Activated T-helper 17 cell treated with anti-CD3 and anti-CD28 coated beads, Interleukin-2, amount 50 U/mL, for 72 hours (primary cell): ENCODE measurements at regions not wholly inside any gene's neighbourhood (a gene's known extent, or its start where the extent isn't known, plus 50 kb on each side); places are given as distances from the start of the nearest gene placed in this dataset.

Experiments
- ATAC-seq: fragments of 150-1000 bp; cut with Tn5 transposase; replicated peaks from 2 replicates; pipeline ENCODE4 v1.10.0; 2021; ENCODE audit warnings: mild to moderate bottlenecking, moderate library complexity
- H3K27ac Mint-ChIP-seq: one replicate; pipeline ENCODE4 v1.8.0; 2022; ENCODE audit warnings: mixed read lengths
- H3K27me3 Mint-ChIP-seq: one replicate; pipeline ENCODE4 v1.8.0; 2022; ENCODE audit warnings: mixed read lengths
- H3K36me3 Mint-ChIP-seq: one replicate; pipeline ENCODE4 v1.8.0; 2022; ENCODE audit warnings: low read depth, mild to moderate bottlenecking, mixed read lengths
- H3K4me1 Mint-ChIP-seq: one replicate; pipeline ENCODE4 v1.8.0; 2022; ENCODE audit warnings: mixed read lengths
- H3K4me3 Mint-ChIP-seq: one replicate; pipeline ENCODE4 v1.8.0; 2022; ENCODE audit warnings: mild to moderate bottlenecking, mixed read lengths
- H3K9me3 Mint-ChIP-seq: one replicate; pipeline ENCODE4 v1.8.0; 2022; ENCODE audit warnings: mixed read lengths

- no peaks in the 10 kb centered on the region for H3K4me1 Mint-ChIP-seq
- no peak overlapping the region for H3K27ac Mint-ChIP-seq
- no peak overlapping the region for H3K4me3 Mint-ChIP-seq
- no peaks in the 10 kb centered on the region for H3K9me3 Mint-ChIP-seq
- no peaks in the 10 kb centered on the region for H3K36me3 Mint-ChIP-seq
- ATAC-seq, result no peak
- H3K27me3 Mint-ChIP-seq, result no peaks in the 10 kb centered on the region
These were observed 416.4 kb downstream of the TLE4 start for GRCh38 chr9:79988126-79988525.

- no peak overlapping the region for H3K27ac Mint-ChIP-seq
- no peak overlapping the region for H3K4me3 Mint-ChIP-seq
- ATAC-seq, result no peak
- peaks cover 7% of the 10 kb centered on the region for H3K27me3 Mint-ChIP-seq
- no peaks in the 10 kb centered on the region for H3K4me1 Mint-ChIP-seq
- no peaks in the 10 kb centered on the region for H3K36me3 Mint-ChIP-seq
- peaks cover 3% of the 10 kb centered on the region for H3K9me3 Mint-ChIP-seq
These were observed 414.7 kb downstream of the TLE4 start for GRCh38 chr9:79986437-79986836.

- no peak overlapping the region for H3K4me3 Mint-ChIP-seq
- H3K4me1 Mint-ChIP-seq, result no peaks in the 10 kb centered on the region
- H3K27me3 Mint-ChIP-seq, result peaks cover 11% of the 10 kb centered on the region
- no peaks in the 10 kb centered on the region for H3K36me3 Mint-ChIP-seq
- peaks cover 3% of the 10 kb centered on the region for H3K9me3 Mint-ChIP-seq
- H3K27ac Mint-ChIP-seq, result no peak overlapping the region
- ATAC-seq, result no peak
These were observed 414.0 kb downstream of the TLE4 start for GRCh38 chr9:79985772-79986171.

- no peak overlapping the region for H3K4me3 Mint-ChIP-seq
- H3K4me1 Mint-ChIP-seq, result no peaks in the 10 kb centered on the region
- peaks cover 3% of the 10 kb centered on the region for H3K9me3 Mint-ChIP-seq
- H3K27ac Mint-ChIP-seq, result no peak overlapping the region
- no peak for ATAC-seq
- H3K36me3 Mint-ChIP-seq, result no peaks in the 10 kb centered on the region
- peaks cover 15% of the 10 kb centered on the region for H3K27me3 Mint-ChIP-seq
These were observed 413.5 kb downstream of the TLE4 start for GRCh38 chr9:79985264-79985663.

DNA sequence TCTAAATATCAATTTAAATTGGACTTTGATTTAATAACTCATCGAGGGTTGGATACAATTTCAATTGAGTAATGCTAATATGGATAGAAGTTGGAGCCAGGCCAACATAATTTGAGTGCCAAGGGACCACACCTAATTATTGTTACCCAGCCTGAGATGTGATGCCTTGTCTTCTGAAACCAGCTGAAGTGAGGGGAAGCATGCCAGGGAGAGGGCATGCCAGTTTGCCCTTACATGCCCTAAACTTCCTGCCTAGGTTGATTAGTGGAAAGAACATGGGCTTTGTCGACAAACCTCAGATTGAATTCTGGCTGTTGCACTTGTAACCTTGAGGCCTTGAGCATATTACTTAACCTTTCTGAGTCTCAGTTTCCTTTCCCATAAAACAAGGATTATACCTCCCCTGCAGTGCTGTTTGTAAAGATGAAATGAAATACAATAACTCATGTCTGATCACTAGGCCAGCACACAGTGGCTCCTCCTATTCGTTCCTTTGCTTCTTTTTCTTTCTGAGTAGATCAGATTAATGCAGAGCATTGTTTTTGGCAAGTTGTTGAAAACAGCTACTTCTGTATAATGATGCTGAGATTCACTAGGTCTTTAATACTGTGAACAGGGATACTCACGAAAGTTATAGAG lies 412.8 kb downstream of the TLE4 start:
- Mint-ChIP-seq H3K4me1 (no peaks in the 10 kb centered on the region), H3K4me3 (no peak overlapping the region), H3K9me3 (peaks cover 3% of the 10 kb centered on the region), H3K27ac (no peak overlapping the region), H3K36me3 (no peaks in the 10 kb centered on the region), H3K27me3 (peaks cover 15% of the 10 kb centered on the region)
- no peak for ATAC-seq

DNA sequence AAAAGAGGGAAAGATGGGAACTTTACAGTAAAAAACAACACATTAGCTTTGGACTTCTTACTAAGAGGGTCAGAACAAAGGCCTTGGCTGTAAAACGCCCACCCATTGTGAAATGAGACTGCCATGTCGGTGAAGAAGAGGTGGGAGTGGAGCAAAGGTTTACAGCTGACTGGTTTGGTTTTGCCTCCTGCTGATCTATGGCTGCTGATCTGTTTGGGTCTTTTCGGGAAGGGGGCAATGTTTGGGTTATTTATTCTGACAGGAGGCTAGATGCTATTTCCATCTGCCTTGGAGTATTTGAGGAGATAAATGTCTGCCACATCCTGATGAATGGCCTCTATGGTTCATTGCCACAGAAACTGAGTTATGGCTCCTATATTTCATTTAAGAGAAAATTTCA lies 408.7 kb downstream of the TLE4 start:
- ATAC-seq, result no peak
- Mint-ChIP-seq H3K27ac (no peak overlapping the region), H3K4me1 (no peaks in the 10 kb centered on the region), H3K36me3 (no peaks in the 10 kb centered on the region), H3K27me3 (peaks cover 23% of the 10 kb centered on the region), H3K9me3 (peaks cover 3% of the 10 kb centered on the region), H3K4me3 (no peak overlapping the region)

DNA sequence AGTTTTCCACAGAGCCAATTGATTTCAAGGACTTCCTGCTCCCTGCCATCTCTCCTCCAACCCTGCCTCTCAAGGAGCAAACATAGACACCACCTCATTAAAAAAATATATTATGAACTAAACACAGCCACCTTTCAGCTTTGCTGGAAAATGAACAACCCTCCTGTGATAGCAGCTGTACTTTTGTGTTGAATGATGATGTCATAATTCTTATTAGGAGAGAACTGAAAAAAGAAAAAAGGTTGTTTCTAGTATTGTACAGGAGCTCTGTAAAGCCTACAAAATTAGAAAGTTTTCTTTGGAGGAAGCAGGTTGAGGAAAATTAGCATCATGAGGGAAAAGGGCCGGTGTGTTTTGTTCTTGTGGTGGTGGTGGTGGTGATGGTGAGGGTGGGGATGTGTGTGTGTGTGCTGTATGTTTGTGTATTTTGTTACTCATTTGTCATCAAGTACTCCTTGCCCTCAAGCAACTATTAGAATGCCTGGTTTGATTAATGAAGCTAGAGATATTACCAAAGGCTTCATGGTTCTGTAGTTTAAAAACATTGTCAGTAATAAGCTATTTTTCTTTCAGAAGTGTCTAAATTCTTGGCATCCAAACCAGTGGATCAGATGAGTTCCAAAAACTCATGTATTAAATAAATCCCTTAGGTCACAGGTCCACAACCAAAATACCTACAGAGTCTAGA lies 405.9 kb downstream of the TLE4 start:
- Mint-ChIP-seq H3K27ac (no peak overlapping the region), H3K4me3 (no peak overlapping the region), H3K36me3 (no peaks in the 10 kb centered on the region), H3K27me3 (peaks cover 31% of the 10 kb centered on the region), H3K4me1 (no peaks in the 10 kb centered on the region), H3K9me3 (peaks cover 3% of the 10 kb centered on the region)
- no peak for ATAC-seq

DNA sequence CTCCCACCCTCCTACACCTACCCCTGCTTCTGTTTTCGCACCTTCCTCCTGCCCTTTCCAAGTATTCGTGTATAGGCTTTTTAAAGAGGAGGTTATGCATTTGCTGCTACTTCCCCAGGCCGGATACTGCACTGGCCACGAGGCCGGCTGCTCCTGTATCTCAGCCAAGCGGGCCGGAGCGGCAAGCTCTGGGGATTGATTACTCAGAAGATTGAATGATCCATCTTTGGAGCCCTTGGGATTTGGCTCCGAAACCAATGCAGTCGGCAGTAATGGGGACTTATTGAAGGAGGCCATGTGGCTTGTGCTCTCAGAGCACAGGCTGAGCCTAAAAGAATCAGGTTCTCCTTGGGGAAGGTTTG lies 405.3 kb downstream of the TLE4 start:
- no peak overlapping the region for H3K4me3 Mint-ChIP-seq
- no peaks in the 10 kb centered on the region for H3K4me1 Mint-ChIP-seq
- H3K27ac Mint-ChIP-seq, result no peak overlapping the region
- no peaks in the 10 kb centered on the region for H3K9me3 Mint-ChIP-seq
- ATAC-seq, result no peak
- no peaks in the 10 kb centered on the region for H3K36me3 Mint-ChIP-seq
- peaks cover 27% of the 10 kb centered on the region for H3K27me3 Mint-ChIP-seq

DNA sequence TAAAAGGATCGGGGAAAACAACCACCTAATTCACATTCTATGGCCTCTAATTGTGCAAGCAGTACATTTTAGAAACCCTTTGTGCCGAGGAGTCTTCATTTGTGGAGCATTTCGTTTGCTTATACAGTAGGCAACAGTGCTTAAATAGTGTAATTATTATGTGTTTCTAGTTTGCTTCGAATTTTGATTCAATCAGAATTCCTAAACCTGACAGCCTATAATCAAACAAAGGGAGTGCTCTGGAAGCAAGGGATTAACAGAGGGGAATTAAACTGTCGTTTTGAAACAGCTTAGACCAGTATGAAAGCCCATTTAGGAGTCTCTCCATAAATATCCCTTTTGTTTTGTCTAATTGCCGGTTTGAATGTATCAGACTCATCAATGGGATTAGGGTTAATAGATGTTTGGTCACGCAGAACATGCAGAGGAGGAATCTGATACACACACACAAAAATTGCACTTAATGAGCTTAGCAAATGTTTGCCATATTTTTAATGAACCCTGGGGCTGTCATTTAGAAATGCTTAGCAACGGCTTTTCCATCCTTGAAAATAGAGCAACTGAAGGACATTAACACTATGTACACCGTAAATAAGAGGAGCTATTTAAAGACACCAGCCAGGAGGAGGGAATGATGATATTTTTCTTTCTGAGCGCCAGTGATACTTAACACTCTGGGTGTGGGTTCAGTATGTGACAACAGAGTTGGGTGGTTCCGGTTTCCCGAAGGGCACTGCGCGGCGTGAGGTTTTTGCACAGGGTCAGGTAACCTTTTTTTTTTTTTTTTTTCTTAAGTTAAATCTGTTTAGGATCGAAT lies 404.7 kb downstream of the TLE4 start:
- Mint-ChIP-seq H3K9me3 (no peaks in the 10 kb centered on the region), H3K27me3 (peaks cover 24% of the 10 kb centered on the region), H3K27ac (no peak overlapping the region), H3K4me3 (no peak overlapping the region), H3K36me3 (no peaks in the 10 kb centered on the region), H3K4me1 (no peaks in the 10 kb centered on the region)
- ATAC-seq, result no peak

DNA sequence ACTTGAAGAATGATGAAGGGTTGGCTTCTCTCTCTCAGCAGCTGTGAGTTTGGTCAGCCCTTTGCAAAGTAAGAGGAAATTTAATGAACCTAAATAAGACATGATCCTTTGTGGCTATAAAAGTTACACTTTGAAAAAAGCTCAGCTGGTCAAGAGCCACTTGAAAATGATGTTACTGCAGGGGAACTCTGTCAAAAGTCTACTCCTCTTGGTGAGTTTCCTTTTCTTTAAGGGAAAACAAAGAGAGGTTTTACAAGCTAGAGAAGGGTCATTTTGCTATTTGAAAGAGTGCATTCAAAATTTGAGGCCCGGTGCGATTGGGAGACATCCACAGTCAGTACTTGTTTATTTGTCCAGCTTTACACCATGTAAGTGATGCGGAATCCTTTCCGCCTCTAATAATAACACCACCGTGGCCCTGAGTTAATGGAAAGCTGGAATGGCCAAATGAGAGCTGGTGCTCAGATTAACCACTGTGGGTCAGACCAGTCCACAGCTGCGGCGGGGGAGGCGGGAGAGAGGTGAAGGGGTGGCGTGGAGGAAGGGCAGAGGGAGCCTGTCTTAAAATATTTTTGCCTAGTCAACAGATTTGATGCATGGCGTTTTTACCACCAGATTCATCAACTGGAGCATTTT lies 404.0 kb downstream of the TLE4 start:
- no peaks in the 10 kb centered on the region for H3K9me3 Mint-ChIP-seq
- H3K4me3 Mint-ChIP-seq, result no peak overlapping the region
- no peak for ATAC-seq
- H3K27me3 Mint-ChIP-seq, result peaks cover 24% of the 10 kb centered on the region
- H3K36me3 Mint-ChIP-seq, result no peaks in the 10 kb centered on the region
- H3K27ac Mint-ChIP-seq, result no peak overlapping the region
- H3K4me1 Mint-ChIP-seq, result no peaks in the 10 kb centered on the region

GRCh38 chr9:79974806-79975422 lies 403.1 kb downstream of the TLE4 start:
- no peak overlapping the region for H3K4me3 Mint-ChIP-seq
- no peaks in the 10 kb centered on the region for H3K4me1 Mint-ChIP-seq
- no peaks in the 10 kb centered on the region for H3K36me3 Mint-ChIP-seq
- ATAC-seq, result no peak
- peaks cover 21% of the 10 kb centered on the region for H3K27me3 Mint-ChIP-seq
- no peak overlapping the region for H3K27ac Mint-ChIP-seq
- no peaks in the 10 kb centered on the region for H3K9me3 Mint-ChIP-seq

DNA sequence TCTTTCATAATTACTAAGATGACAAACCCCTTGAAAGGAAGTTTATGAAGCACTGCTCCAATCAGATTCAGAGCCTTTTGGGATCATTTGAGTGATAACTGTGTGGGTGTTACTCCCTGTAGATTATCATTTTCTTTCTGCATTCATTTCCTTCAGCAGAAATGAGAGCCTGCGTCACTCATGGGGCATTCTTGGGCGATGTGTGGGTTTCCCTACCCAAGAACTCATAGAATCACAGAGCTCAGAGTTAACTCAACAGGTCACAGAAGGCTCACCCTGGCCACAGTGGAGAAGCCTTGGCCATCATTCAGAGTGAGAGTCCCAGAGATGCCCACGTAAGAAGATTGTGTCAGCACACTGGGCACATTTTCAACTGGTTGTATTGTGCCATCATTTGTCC lies 401.9 kb downstream of the TLE4 start:
- Mint-ChIP-seq H3K4me1 (no peaks in the 10 kb centered on the region), H3K27ac (no peak overlapping the region), H3K9me3 (no peaks in the 10 kb centered on the region), H3K4me3 (no peak overlapping the region), H3K27me3 (peaks cover 21% of the 10 kb centered on the region), H3K36me3 (no peaks in the 10 kb centered on the region)
- no peak for ATAC-seq

- ATAC-seq, result no peak
These were observed 398.3 kb downstream of the TLE4 start for GRCh38 chr9:79970146-79970425.

GRCh38 chr9:79969393-79970145 lies 397.8 kb downstream of the TLE4 start:
- no peak for ATAC-seq
- H3K27ac Mint-ChIP-seq, result no peak overlapping the region
- no peak overlapping the region for H3K4me3 Mint-ChIP-seq
- H3K9me3 Mint-ChIP-seq, result no peaks in the 10 kb centered on the region
- H3K27me3 Mint-ChIP-seq, result peaks cover 27% of the 10 kb centered on the region
- H3K36me3 Mint-ChIP-seq, result no peaks in the 10 kb centered on the region
- no peaks in the 10 kb centered on the region for H3K4me1 Mint-ChIP-seq

More at GRCh38 chr9:79970146-79970425, 398.3 kb downstream of the TLE4 start:
- Mint-ChIP-seq H3K27me3 (peaks cover 29% of the 10 kb centered on the region), H3K9me3 (no peaks in the 10 kb centered on the region), H3K27ac (no peak overlapping the region), H3K36me3 (no peaks in the 10 kb centered on the region), H3K4me3 (no peak overlapping the region), H3K4me1 (no peaks in the 10 kb centered on the region)
